Activated CD4-positive, alpha-beta T cell treated with anti-CD3 and anti-CD28 coated beads, Interleukin-2, amount 50 U/mL, for 48 hours (primary cell): ENCODE measurements at regions not wholly inside any gene's neighbourhood (a gene's known extent, or its start where the extent isn't known, plus 50 kb on each side); places are given as distances from the start of the nearest gene placed in this dataset.

Source experiments
- DNase-seq, 2 experiments: peaks; one replicate each; pipeline ENCODE4 v3.0.0-alpha.2; 2020

GRCh38 chr5:117880932-117881331, 1107.4 kb downstream of the DTWD2 start:
- DNase-seq, result no peak

GRCh38 chr5:117877731-117878130, 1110.6 kb downstream of the DTWD2 start:
- DNase-seq, result no peak

- DNase-seq, result no peak
These were observed 1115.5 kb downstream of the DTWD2 start for GRCh38 chr5:117872798-117873368.

- DNase-seq, result no peak
These were observed 1118.8 kb downstream of the DTWD2 start for GRCh38 chr5:117869596-117869995.

- no peak for DNase-seq
These were observed 1124.6 kb downstream of the DTWD2 start for GRCh38 chr5:117863586-117864296.

GRCh38 chr5:117860550-117860949, 1127.8 kb downstream of the DTWD2 start:
- no peak for DNase-seq

GRCh38 chr5:117859176-117859575, 1129.2 kb downstream of the DTWD2 start:
- no peak for DNase-seq

- no peak for DNase-seq
These were observed 1131.6 kb downstream of the DTWD2 start for GRCh38 chr5:117856713-117857112.

- no peak for DNase-seq
These were observed 1150.6 kb downstream of the DTWD2 start for GRCh38 chr5:117837786-117838185.

GRCh38 chr5:117833691-117834090, 1154.7 kb downstream of the DTWD2 start:
- no peak for DNase-seq

- DNase-seq, result no peak
These were observed 1158.7 kb downstream of the DTWD2 start for GRCh38 chr5:117829646-117830045.

GRCh38 chr5:117813850-117814249, 1174.5 kb downstream of the DTWD2 start:
- DNase-seq, result no peak

GRCh38 chr5:117812861-117813260, 1175.5 kb downstream of the DTWD2 start:
- DNase-seq, result no peak

GRCh38 chr5:117809251-117809650, 1179.1 kb downstream of the DTWD2 start:
- no peak for DNase-seq

- DNase-seq, result no peak
These were observed 1183.3 kb downstream of the DTWD2 start for GRCh38 chr5:117805058-117805457.

- DNase-seq, result no peak
These were observed 1184.8 kb downstream of the DTWD2 start for GRCh38 chr5:117803533-117803932.

- no peak for DNase-seq
These were observed 1186.8 kb downstream of the DTWD2 start for GRCh38 chr5:117801583-117801982.

- no peak for DNase-seq
These were observed 1188.1 kb downstream of the DTWD2 start for GRCh38 chr5:117800261-117800660.

- DNase-seq, result no peak
These were observed 1193.5 kb downstream of the DTWD2 start for GRCh38 chr5:117794847-117795246.

- DNase-seq, result no peak
These were observed 1194.4 kb downstream of the DTWD2 start for GRCh38 chr5:117793963-117794362.

- DNase-seq, result no peak
These were observed 1195.9 kb downstream of the DTWD2 start for GRCh38 chr5:117792476-117792875.

GRCh38 chr5:117788596-117788995, 1199.8 kb downstream of the DTWD2 start:
- no peak for DNase-seq

GRCh38 chr5:117779171-117779570, 1204.5 kb upstream of the SEMA6A start:
- DNase-seq, result no peak

GRCh38 chr5:117776977-117777376, 1202.4 kb upstream of the SEMA6A start:
- DNase-seq, result no peak

- DNase-seq, result no peak
These were observed 1195.3 kb upstream of the SEMA6A start for GRCh38 chr5:117769877-117770276.
